ENCODE measurements at regions not wholly inside any gene's neighbourhood (a gene's known extent, or its start where the extent isn't known, plus 50 kb on each side); places are given as distances from the start of the nearest gene placed in this dataset.

GRCh38 chr12:125493704-125494308, 428.6 kb downstream of the AACS start:
- no peak for TF ChIP-seq CTCF (IDR thresholded peaks at IDR 0.05)
- no peak for TF ChIP-seq POLR2A (IDR thresholded peaks at IDR 0.05)
- Histone ChIP-seq H3K4me1 (no peaks in the 10 kb centered on the region), H3K27me3 (no peaks in the 10 kb centered on the region), H3K36me3 (no peaks in the 10 kb centered on the region), H3K4me3 (no peak overlapping the region), H3K27ac (no peak overlapping the region), H3K9me3 (no peaks in the 10 kb centered on the region)
- no peak for DNase-seq
- WGBS, 2 donors: 84 to 94% methylated on average over 8 to 12 of the region's 14 CpGs
- intact Hi-C loops (cut with DNase I): no loop called here

- no peak for DNase-seq
- no peak overlapping the region for H3K27ac ChIP-seq
- H3K36me3 ChIP-seq: no peaks in the 10 kb centered on the region
- H3K9me3 ChIP-seq: no peaks in the 10 kb centered on the region
- peaks cover 0 to 6% (median 0%) of the 10 kb centered on the region in 3 donors for H3K4me1 ChIP-seq
- no peaks in the 10 kb centered on the region for H3K27me3 ChIP-seq
- 58 to 77% methylated on average over 6 of the region's 6 CpGs for WGBS, 2 donors
- intact Hi-C loops (cut with DNase I): no loop called here
- H3K4me3 ChIP-seq: no peak overlapping the region
- no peak for TF ChIP-seq POLR2A (IDR thresholded peaks at IDR 0.05)
- no peak for TF ChIP-seq CTCF (IDR thresholded peaks at IDR 0.05)
These were observed 437.9 kb downstream of the AACS start for GRCh38 chr12:125503128-125503527.

GRCh38 chr12:125509195-125509594, 444.0 kb downstream of the AACS start:
- no peaks in the 10 kb centered on the region for H3K27me3 ChIP-seq
- intact Hi-C loops (cut with DNase I): no loop called here
- H3K4me1 ChIP-seq: no peaks in the 10 kb centered on the region
- TF ChIP-seq CTCF (IDR thresholded peaks at IDR 0.05) (no peak), POLR2A (IDR thresholded peaks at IDR 0.05) (no peak)
- DNase-seq: no peak
- no peak overlapping the region for H3K27ac ChIP-seq
- 78 to 82% methylated on average over 2 to 6 of the region's 6 CpGs for WGBS, 2 donors
- H3K9me3 ChIP-seq: no peaks in the 10 kb centered on the region
- H3K4me3 ChIP-seq: no peak overlapping the region
- no peaks in the 10 kb centered on the region for H3K36me3 ChIP-seq

GRCh38 chr12:125512541-125513298, 447.5 kb downstream of the AACS start:
- Histone ChIP-seq H3K4me1 (no peaks in the 10 kb centered on the region), H3K27me3 (no peaks in the 10 kb centered on the region), H3K36me3 (no peaks in the 10 kb centered on the region), H3K27ac (no peak overlapping the region), H3K4me3 (no peak overlapping the region), H3K9me3 (no peaks in the 10 kb centered on the region)
- TF ChIP-seq POLR2A (IDR thresholded peaks at IDR 0.05) (no peak), CTCF (IDR thresholded peaks at IDR 0.05) (no peak)
- WGBS, 2 donors: 57 to 71% methylated on average over 12 of the region's 12 CpGs
- DNase-seq: no peak
- intact Hi-C loops (cut with DNase I): no loop called here

- no peak for TF ChIP-seq POLR2A (IDR thresholded peaks at IDR 0.05)
- TF ChIP-seq CTCF (IDR thresholded peaks at IDR 0.05): no peak
- Histone ChIP-seq H3K36me3 (no peaks in the 10 kb centered on the region), H3K27me3 (no peaks in the 10 kb centered on the region), H3K4me3 (no peak overlapping the region), H3K27ac (no peak overlapping the region), H3K9me3 (no peaks in the 10 kb centered on the region), H3K4me1 (no peaks in the 10 kb centered on the region)
- intact Hi-C loops (cut with DNase I): no loop called here
- DNase-seq: no peak
- 76 to 80% methylated on average over 8 of the region's 8 CpGs for WGBS, 2 donors
These were observed 450.7 kb downstream of the AACS start for GRCh38 chr12:125515887-125516286.
